ENCODE measurements at regions not wholly inside any gene's neighbourhood (a gene's known extent, or its start where the extent isn't known, plus 50 kb on each side); places are given as distances from the start of the nearest gene placed in this dataset.
A peak's percentile ranks its signal among the peaks of the same experiment; 100 is the strongest.
"Not testable (repeated sequence)": the region's sequence is repeated elsewhere in the genome, so short reads cannot be mapped to it uniquely, and the experiment has no call there.

- Mint-ChIP-seq H3K4me3 (no peak overlapping the region), H3K27ac (no peak overlapping the region), H3K36me3 (ENCODE audit: low read depth) (no peaks in the 10 kb centered on the region), H3K9me3 (no peaks in the 10 kb centered on the region), H3K4me1 (no peaks in the 10 kb centered on the region), H3K27me3 (peaks cover 27% of the 10 kb centered on the region)
- DNase-seq: no peak
- intact Hi-C loops (cut with micrococcal nuclease): no loop called here
Measured at GRCh38 chr4:3871881-3872833, 106.0 kb downstream of the ADRA2C start.

GRCh38 chr4:3872834-3873313, 106.7 kb downstream of the ADRA2C start:
- Mint-ChIP-seq H3K27ac (no peak overlapping the region), H3K36me3 (ENCODE audit: low read depth) (no peaks in the 10 kb centered on the region), H3K4me3 (no peak overlapping the region), H3K27me3 (peaks cover 31% of the 10 kb centered on the region), H3K4me1 (no peaks in the 10 kb centered on the region), H3K9me3 (peaks cover under 1% of the 10 kb centered on the region)
- intact Hi-C loops (cut with micrococcal nuclease): no loop called here
- DNase-seq: no peak

GRCh38 chr4:3873408-3874027, 107.3 kb downstream of the ADRA2C start:
- DNase-seq: no peak
- H3K4me1 Mint-ChIP-seq: no peaks in the 10 kb centered on the region
- H3K4me3 Mint-ChIP-seq: no peak overlapping the region
- no peak overlapping the region for H3K27ac Mint-ChIP-seq
- H3K9me3 Mint-ChIP-seq: peaks cover 6% of the 10 kb centered on the region
- no peaks in the 10 kb centered on the region for H3K36me3 Mint-ChIP-seq (ENCODE audit: low read depth)
- intact Hi-C loops (cut with micrococcal nuclease): no loop called here
- peaks cover 37% of the 10 kb centered on the region for H3K27me3 Mint-ChIP-seq

GRCh38 chr4:3874028-3874415, 107.8 kb downstream of the ADRA2C start:
- Mint-ChIP-seq H3K4me3 (no peak overlapping the region), H3K36me3 (ENCODE audit: low read depth) (no peaks in the 10 kb centered on the region), H3K27me3 (peaks cover 42% of the 10 kb centered on the region), H3K9me3 (peaks cover 6% of the 10 kb centered on the region), H3K27ac (no peak overlapping the region), H3K4me1 (no peaks in the 10 kb centered on the region)
- intact Hi-C loops (cut with micrococcal nuclease): no loop called here
- DNase-seq: no peak

DNA sequence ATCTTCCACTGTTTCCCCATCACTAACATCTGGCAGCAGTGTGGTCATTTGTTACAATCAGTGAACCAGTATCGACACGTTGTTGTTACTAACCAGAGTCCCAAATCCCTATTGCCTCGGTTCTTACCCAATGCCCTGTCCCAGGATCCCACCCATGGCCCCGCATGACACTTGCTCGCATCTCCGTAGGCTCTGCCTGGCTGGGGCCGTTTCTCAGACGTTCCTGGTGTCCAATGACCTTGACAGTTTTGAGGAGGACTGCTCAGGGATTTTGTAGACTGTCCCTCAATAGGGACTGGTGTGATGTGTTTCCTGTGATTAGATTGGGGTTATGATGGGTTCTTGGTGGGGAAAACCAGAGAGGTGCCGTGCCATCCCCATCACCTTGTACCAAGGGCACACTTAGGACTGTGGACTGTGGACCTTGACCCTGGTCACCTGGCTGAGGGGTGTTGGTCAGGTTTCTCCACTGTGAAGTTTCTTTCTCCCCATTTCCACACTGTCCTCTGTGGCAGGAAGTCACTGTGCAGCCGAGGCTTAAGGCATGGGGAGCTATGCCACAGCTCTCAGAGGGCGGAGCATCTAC, 108.4 kb downstream of the ADRA2C start:
- DNase-seq: no peak
- H3K4me3 Mint-ChIP-seq: no peak overlapping the region
- intact Hi-C loops (cut with micrococcal nuclease): no loop called here
- no peak overlapping the region for H3K27ac Mint-ChIP-seq
- no peaks in the 10 kb centered on the region for H3K4me1 Mint-ChIP-seq
- peaks cover 47% of the 10 kb centered on the region for H3K27me3 Mint-ChIP-seq
- peaks cover 6% of the 10 kb centered on the region for H3K9me3 Mint-ChIP-seq
- H3K36me3 Mint-ChIP-seq (ENCODE audit: low read depth): no peaks in the 10 kb centered on the region

GRCh38 chr4:3875466-3875865, 109.3 kb downstream of the ADRA2C start:
- peaks cover 50% of the 10 kb centered on the region for H3K27me3 Mint-ChIP-seq
- H3K4me1 Mint-ChIP-seq: peaks cover 2% of the 10 kb centered on the region
- no peaks in the 10 kb centered on the region for H3K36me3 Mint-ChIP-seq (ENCODE audit: low read depth)
- DNase-seq: no peak
- no peak overlapping the region for H3K4me3 Mint-ChIP-seq
- intact Hi-C loops (cut with micrococcal nuclease): no loop called here
- H3K9me3 Mint-ChIP-seq: peaks cover 6% of the 10 kb centered on the region
- H3K27ac Mint-ChIP-seq: no peak overlapping the region

DNA sequence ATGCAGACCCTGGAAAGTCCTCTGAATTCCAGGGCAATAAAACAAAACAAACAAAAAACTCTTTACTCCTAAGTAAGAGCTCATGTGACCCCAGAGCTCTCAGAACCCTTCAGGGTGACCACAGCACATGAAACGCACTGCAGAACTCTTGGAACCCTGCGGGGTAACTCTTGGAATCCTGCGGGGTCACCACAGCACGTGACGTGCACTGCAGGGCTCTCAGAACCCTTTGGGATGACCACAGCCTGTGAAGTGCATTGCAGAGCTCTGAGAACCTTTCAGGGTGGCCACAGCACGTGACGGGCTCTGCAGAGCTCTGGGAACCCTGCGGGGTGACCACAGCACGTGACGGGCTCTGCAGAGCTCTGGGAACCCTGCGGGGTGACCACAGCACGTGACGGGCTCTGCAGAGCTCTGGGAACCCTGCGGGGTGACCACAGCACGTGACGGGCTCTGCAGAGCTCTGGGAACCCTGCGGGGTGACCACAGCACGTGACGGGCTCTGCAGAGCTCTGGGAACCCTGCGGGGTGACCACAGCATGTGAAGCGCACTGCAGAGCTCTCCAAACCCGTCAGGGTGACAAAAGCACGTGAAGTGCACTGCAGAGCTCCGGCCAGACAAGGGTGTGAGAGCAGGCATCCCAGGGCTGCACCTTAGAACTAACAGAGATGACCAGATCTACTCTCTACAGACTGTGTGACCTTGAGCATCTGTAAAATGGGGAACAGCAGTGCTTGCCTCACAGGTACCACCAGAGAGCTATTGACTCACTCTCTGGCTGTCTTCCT, 110.1 kb downstream of the ADRA2C start:
- DNase-seq; H3K9me3 Mint-ChIP-seq; H3K4me1 Mint-ChIP-seq; intact Hi-C loops (cut with micrococcal nuclease); H3K4me3 Mint-ChIP-seq; H3K27ac Mint-ChIP-seq; H3K36me3 Mint-ChIP-seq (ENCODE audit: low read depth): not testable (repeated sequence)
- H3K27me3 Mint-ChIP-seq: peaks cover 46% of the 10 kb centered on the region

DNA sequence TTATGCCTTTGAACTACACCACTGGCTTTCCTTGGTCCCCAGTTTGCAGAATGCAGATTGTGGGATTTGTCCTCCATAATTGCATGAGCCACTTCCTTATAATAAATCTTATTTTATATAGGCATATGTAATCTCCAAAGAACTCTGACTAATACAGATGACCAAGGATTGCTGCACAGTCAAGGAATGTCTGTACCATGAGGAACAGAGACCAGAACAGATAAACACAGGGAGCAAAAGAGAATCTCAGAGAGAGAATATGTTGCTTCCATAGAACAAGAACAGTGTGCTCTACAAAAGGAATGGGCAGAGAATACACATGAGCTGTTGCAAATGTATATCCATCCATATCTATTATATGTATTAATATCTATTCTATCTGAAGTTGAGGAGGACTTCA, 111.1 kb downstream of the ADRA2C start:
- Mint-ChIP-seq H3K4me1 (peaks cover 4% of the 10 kb centered on the region), H3K27me3 (peaks cover 44% of the 10 kb centered on the region), H3K4me3 (no peak overlapping the region), H3K9me3 (peaks cover 6% of the 10 kb centered on the region), H3K36me3 (ENCODE audit: low read depth) (no peaks in the 10 kb centered on the region), H3K27ac (no peak overlapping the region)
- intact Hi-C loops (cut with micrococcal nuclease): no loop called here
- no peak for DNase-seq

- Mint-ChIP-seq H3K27me3 (peaks cover 40% of the 10 kb centered on the region), H3K36me3 (ENCODE audit: low read depth) (no peaks in the 10 kb centered on the region), H3K4me3 (no peak overlapping the region), H3K4me1 (peaks cover 4% of the 10 kb centered on the region), H3K27ac (no peak overlapping the region), H3K9me3 (peaks cover 6% of the 10 kb centered on the region)
- intact Hi-C loops (cut with micrococcal nuclease): no loop called here
- no peak for DNase-seq
Measured at GRCh38 chr4:3877868-3878267, 111.7 kb downstream of the ADRA2C start.

GRCh38 chr4:3878678-3879077, 112.5 kb downstream of the ADRA2C start:
- no peak for DNase-seq
- Mint-ChIP-seq H3K4me1 (peaks cover 4% of the 10 kb centered on the region), H3K4me3 (no peak overlapping the region), H3K27ac (no peak overlapping the region), H3K9me3 (peaks cover 6% of the 10 kb centered on the region), H3K36me3 (ENCODE audit: low read depth) (no peaks in the 10 kb centered on the region), H3K27me3 (peaks cover 38% of the 10 kb centered on the region)
- intact Hi-C loops (cut with micrococcal nuclease): no loop called here

- H3K27ac Mint-ChIP-seq: no peak overlapping the region
- DNase-seq: peak; percentile 70
- peaks cover 4% of the 10 kb centered on the region for H3K4me1 Mint-ChIP-seq
- H3K4me3 Mint-ChIP-seq: no peak overlapping the region
- intact Hi-C loops (cut with micrococcal nuclease): loop anchor here (10.0 kb wide), 1 partner anchor 535 kb away; no protein-coding TSS in a partner anchor
- H3K9me3 Mint-ChIP-seq: peaks cover 6% of the 10 kb centered on the region
- peaks cover 37% of the 10 kb centered on the region for H3K27me3 Mint-ChIP-seq
- no peaks in the 10 kb centered on the region for H3K36me3 Mint-ChIP-seq (ENCODE audit: low read depth)
Measured at GRCh38 chr4:3879681-3880614, 113.8 kb downstream of the ADRA2C start.

GRCh38 chr4:3880615-3881120, 114.5 kb downstream of the ADRA2C start:
- Mint-ChIP-seq H3K9me3 (peaks cover 6% of the 10 kb centered on the region), H3K4me3 (no peak overlapping the region), H3K27me3 (peaks cover 37% of the 10 kb centered on the region), H3K4me1 (peaks cover 4% of the 10 kb centered on the region), H3K36me3 (ENCODE audit: low read depth) (no peaks in the 10 kb centered on the region), H3K27ac (no peak overlapping the region)
- DNase-seq: peak; percentile 89
- intact Hi-C loops (cut with micrococcal nuclease): loop anchor here (10.0 kb wide), 1 partner anchor 536 kb away; no protein-coding TSS in a partner anchor
